Ramos (cell line): ENCODE measurements at regions not wholly inside any gene's neighbourhood (a gene's known extent, or its start where the extent isn't known, plus 50 kb on each side); places are given as distances from the start of the nearest gene placed in this dataset.
"Not testable (repeated sequence)": the region's sequence is repeated elsewhere in the genome, so short reads cannot be mapped to it uniquely, and the experiment has no call there.

ENCODE experiments used
- in situ Hi-C: fragments of 300-500 bp; cut with MboI; formaldehyde crosslinking; loops from one replicate; pipeline ENCODE4 v1.14.3; 2022; ENCODE audit warnings: low sequenced_read_pairs; ENCODE audit not compliant: unreplicated experiment

- in situ Hi-C loops = loop anchor here (25.0 kb wide), 1 partner anchor 749 kb away; no protein-coding TSS in a partner anchor
Measured at GRCh38 chr19:28711411-28711810, 501.5 kb downstream of the UQCRFS1 start.

- in situ Hi-C loops = loop anchor here (25.0 kb wide), 1 partner anchor 748 kb away; no protein-coding TSS in a partner anchor
Measured at GRCh38 chr19:28710278-28710677, 502.7 kb downstream of the UQCRFS1 start.

DNA sequence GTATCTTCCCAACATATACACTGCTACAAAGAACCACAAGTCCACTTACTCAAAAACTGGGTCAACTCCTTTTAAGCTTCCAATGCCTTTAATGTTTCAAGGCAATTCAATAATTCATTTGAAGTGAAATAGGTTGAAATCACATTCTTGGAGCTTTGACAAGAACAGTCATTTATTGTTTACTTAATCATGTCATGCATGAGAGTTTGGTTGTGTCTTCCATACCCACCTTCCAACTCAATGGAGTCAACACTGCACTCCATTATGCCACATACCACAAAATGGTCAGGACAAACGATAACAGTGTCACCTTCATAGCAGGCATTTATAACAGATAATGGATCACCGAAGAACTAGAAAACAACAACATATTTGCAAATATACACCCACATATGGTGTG is 506.3 kb downstream of the UQCRFS1 start:
- in situ Hi-C loops = loop anchor here (5.0 to 25.0 kb wide), 2 partner anchors 239 to 744 kb away; no protein-coding TSS in a partner anchor

DNA sequence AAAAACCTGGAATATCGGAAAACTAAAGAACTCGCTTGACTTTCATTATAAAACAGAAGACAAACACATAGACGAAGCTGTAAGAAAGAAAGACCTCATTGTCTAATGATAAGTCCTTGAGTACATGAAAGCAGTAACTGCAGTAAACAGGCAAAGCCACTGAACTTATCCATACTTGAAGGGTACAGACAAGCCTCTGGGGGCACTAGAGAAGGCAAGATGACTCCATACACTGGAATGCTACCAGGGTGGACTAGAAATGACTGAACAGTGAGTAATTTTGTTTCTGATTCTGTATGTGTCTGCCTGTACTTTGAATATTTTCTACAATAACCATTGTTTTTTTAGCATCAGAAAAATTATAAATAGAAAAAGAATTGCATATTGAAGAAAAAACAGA is 507.9 kb downstream of the UQCRFS1 start:
- in situ Hi-C loops = loop anchor here (5.0 to 25.0 kb wide), 2 partner anchors 238 to 743 kb away; no protein-coding TSS in a partner anchor

DNA sequence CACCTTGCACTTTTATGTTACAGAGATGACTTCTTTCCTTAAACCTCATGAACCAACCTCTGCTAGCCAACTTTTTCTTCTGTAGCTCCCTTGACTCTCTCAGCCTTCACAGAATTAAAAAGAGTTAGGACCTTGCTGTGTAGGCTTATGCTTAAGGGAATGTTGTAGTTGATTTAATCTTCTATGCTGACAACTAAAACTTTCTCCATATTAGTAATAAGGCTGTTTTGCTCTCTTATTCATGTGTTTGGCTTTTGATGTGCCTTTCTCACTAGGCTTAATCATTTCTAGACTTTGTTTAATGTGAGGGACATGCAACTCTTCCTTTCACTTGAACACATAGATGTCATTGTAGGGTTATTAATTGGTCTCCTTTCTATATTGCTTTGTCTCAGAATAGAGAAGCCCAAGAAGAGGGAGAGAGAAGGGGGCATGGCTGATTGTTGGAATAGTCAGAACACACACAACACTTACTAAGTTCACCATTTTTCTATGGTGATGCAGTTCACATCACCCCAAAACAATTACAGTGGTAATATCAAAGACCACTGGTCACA is 509.5 kb downstream of the UQCRFS1 start:
- in situ Hi-C loops = loop anchor here (25.0 kb wide), 1 partner anchor 741 kb away; no protein-coding TSS in a partner anchor

- in situ Hi-C loops = loop anchor here (25.0 kb wide), 1 partner anchor 739 kb away; no protein-coding TSS in a partner anchor
Measured at GRCh38 chr19:28701491-28701890, 511.5 kb downstream of the UQCRFS1 start.

GRCh38 chr19:28700176-28700575 is 512.8 kb downstream of the UQCRFS1 start:
- in situ Hi-C loops = loop anchor here (25.0 kb wide), 1 partner anchor 738 kb away; no protein-coding TSS in a partner anchor

- in situ Hi-C loops = no loop called here
Measured at GRCh38 chr19:28697308-28697707, 515.6 kb downstream of the UQCRFS1 start.

GRCh38 chr19:28694812-28695211 is 518.1 kb downstream of the UQCRFS1 start:
- in situ Hi-C loops = no loop called here

- in situ Hi-C loops = no loop called here
Measured at GRCh38 chr19:28691683-28692082, 521.3 kb downstream of the UQCRFS1 start.

- in situ Hi-C loops = not testable (repeated sequence)
Measured at GRCh38 chr19:28689464-28689863, 523.5 kb downstream of the UQCRFS1 start.

- in situ Hi-C loops = no loop called here
Measured at GRCh38 chr19:28687296-28687695, 525.7 kb downstream of the UQCRFS1 start.

DNA sequence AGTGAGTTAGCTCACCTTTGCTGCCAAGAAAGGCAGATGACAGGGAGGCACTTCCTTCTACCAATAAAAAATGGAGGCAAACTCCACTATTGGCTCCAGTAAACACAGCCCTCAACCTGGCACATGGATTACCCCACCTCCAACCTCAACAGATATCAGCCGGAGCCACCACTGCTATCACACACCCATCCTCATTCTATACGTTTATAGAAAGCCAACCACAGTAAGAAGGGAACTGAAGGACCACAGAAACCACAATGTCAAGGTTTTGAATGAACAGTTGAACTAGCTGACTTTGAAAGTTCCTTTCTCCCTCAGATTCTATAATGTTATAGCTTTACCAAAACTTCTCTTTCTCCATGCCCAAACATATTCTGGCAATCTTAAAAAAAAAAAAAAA is 526.2 kb downstream of the UQCRFS1 start:
- in situ Hi-C loops = no loop called here

GRCh38 chr19:28685802-28686201 is 527.1 kb downstream of the UQCRFS1 start:
- in situ Hi-C loops = no loop called here

- in situ Hi-C loops = not testable (repeated sequence)
Measured at GRCh38 chr19:28685077-28685476, 527.9 kb downstream of the UQCRFS1 start.

DNA sequence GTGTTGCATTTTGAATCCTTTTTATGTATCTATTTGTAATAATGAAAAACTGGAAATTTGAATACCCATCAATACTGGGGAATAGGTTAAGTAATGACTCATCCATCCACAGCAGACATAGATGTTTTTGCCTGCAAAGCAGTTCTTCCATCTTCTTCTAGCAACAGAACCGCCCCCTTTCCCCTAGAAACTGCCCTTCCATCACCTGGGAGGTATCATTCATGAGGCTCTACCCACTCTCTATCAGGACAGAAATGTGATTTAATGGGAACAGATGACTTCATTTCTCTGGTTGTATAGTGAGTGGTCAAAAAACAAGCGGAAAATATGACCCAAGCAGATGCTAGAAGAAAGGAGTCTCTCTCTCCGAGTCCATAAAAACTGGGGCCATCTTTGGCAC is 532.8 kb downstream of the UQCRFS1 start:
- in situ Hi-C loops = no loop called here

GRCh38 chr19:28670836-28671235 is 542.1 kb downstream of the UQCRFS1 start:
- in situ Hi-C loops = no loop called here

DNA sequence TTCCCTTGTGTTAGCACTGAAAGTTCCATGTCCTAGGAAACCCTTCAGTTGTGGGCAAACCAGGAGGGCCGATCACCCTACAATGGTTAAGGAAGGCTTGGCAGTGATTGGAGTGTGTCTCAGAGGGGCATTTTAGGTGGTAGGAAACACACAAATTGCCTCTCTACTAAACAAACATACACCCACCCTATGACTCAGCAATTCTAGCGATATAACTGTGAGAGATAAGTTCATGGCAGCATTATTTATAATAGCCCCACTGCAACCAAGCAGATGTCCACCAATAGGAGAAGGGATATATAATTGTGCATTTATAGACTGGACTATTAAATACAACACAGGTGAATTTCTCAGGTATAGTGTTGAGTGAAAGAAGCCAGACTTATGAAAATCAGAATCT is 543.1 kb downstream of the UQCRFS1 start:
- in situ Hi-C loops = no loop called here

- in situ Hi-C loops = no loop called here
Measured at GRCh38 chr19:28667348-28667977, 545.5 kb downstream of the UQCRFS1 start.

- in situ Hi-C loops = no loop called here
Measured at GRCh38 chr19:28665748-28666147, 547.2 kb downstream of the UQCRFS1 start.

DNA sequence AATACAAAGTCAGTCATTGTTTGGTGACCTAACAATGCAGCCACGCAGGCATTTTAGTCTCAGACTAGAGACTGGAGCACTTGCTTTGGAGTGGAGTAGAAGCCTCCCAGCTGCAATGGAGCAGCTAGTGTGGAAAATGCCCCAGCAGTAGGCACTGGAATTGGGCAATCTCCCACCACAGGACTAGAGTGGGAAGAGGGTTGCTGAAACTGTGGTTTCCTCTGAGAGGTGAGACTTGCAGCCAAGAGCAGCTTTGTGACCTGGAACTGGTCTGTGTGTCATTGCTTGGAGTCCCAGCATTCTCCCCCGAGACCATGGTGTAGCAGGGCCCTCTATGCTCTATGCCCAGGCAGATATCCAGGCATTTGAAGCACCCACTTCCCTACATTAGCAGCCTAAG is 556.3 kb downstream of the UQCRFS1 start:
- in situ Hi-C loops = no loop called here

DNA sequence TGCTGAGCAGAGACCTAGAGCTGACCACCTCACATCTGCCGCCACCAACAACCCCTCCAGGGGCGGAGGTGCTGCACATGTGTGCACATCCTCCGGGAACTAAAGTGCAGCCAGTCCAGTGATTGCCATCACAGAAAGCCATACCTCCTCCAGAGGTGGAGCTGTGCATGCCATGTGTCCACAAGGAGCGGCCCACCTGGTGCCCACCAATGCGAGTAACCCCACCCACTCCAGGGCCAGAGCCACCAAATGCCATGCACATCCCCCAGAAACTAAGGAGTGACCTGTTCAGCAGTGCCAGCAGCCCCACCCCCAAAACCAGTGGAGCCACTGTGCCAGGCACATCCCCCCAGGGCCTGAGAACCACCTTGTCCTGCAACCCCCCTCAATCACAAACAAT is 557.9 kb downstream of the UQCRFS1 start:
- in situ Hi-C loops = no loop called here
